Ishikawa (cell line): ENCODE measurements at regions not wholly inside any gene's neighbourhood (a gene's known extent, or its start where the extent isn't known, plus 50 kb on each side); places are given as distances from the start of the nearest gene placed in this dataset.

ENCODE experiments used
- CEBPB ChIP-seq: IDR thresholded peaks from 2 replicates; pipeline ENCODE4 v1.6.1; 2012
- CREB1 ChIP-seq: IDR thresholded peaks from 2 replicates; pipeline ENCODE4 v1.6.1; 2012; ENCODE audit warnings: low read depth
- EGR1 ChIP-seq: IDR thresholded peaks from 2 replicates; pipeline ENCODE4 v1.6.1; 2012
- EP300 ChIP-seq: IDR thresholded peaks from 2 replicates; pipeline ENCODE4 v1.6.1; 2012; ENCODE audit warnings: borderline replicate concordance
- FOXM1 ChIP-seq: IDR thresholded peaks from 2 replicates; pipeline ENCODE4 v1.6.1; 2012; ENCODE audit warnings: low read depth, borderline replicate concordance
- NFIC ChIP-seq: IDR thresholded peaks from 2 replicates; pipeline ENCODE4 v1.6.1; 2012
- RAD21 ChIP-seq: IDR thresholded peaks from 2 replicates; pipeline ENCODE4 v1.6.1; 2012; ENCODE audit warnings: low read depth
- TAF1 ChIP-seq: IDR thresholded peaks from 2 replicates; pipeline ENCODE4 v1.6.1; 2012; ENCODE audit warnings: low read depth, mild to moderate bottlenecking
- TCF12 ChIP-seq: IDR thresholded peaks from 2 replicates; pipeline ENCODE4 v1.6.1; 2012; ENCODE audit warnings: low read depth
- TEAD4 ChIP-seq: IDR thresholded peaks from 2 replicates; pipeline ENCODE4 v1.6.1; 2012
- YY1 ChIP-seq: IDR thresholded peaks from 2 replicates; pipeline ENCODE4 v1.6.1; 2012; ENCODE audit warnings: low read depth
- ZBTB7A ChIP-seq: IDR thresholded peaks from 2 replicates; pipeline ENCODE4 v1.6.1; 2012; ENCODE audit warnings: low read depth
- TF ChIP-seq, protein P1 (sequence below): IDR thresholded peaks from 2 replicates; pipeline ENCODE4 v1.6.1; 2012
- TF ChIP-seq, protein P2 (sequence below): IDR thresholded peaks from 2 replicates; pipeline ENCODE4 v1.6.1; 2012; ENCODE audit warnings: low read depth, mild to moderate bottlenecking
- TF ChIP-seq, protein P3 (sequence below): IDR thresholded peaks from 2 replicates; pipeline ENCODE4 v1.6.1; 2012

DNA sequence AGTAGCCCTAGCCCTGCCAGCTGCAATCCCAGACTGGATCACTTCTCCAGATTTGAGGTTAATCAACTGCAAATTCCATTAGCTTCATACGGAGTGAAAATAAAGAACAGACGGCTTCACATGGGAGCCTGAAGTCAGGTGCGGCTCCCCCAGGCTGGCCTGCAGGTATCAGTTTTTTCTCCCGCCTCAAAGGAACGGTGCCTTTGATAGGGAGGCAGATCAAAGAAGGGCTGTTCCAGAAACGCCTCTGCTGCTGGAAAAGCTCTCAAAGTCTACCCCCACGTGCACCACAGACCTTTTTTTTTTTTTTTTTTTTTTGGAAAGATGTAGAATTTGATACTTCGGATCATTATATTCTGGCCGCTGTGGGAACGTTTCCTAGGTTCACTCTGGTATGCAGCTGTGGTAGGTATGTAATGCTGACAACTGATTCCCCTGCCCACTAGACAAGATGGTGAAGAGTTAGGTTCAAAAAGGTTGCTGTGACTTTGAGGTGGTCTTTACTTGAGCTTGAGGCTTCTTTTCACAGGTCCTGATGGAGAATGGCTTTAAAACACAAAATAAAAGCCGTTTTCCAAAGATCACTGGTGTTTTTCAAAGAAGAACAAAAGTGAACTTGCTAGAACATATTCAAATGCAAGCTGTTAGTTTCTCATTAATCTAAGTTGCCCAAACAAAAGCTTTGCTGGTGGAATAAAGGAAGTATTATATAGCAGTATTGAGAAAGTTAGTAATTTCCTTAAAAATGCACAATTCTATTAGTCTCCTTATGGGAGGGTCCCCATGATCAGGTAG is 189.0 kb upstream of the NFIA start:
- TF ChIP-seq NFIC, result no peak
- TF ChIP-seq RAD21, result no peak
- TF ChIP-seq TEAD4, result no peak

DNA sequence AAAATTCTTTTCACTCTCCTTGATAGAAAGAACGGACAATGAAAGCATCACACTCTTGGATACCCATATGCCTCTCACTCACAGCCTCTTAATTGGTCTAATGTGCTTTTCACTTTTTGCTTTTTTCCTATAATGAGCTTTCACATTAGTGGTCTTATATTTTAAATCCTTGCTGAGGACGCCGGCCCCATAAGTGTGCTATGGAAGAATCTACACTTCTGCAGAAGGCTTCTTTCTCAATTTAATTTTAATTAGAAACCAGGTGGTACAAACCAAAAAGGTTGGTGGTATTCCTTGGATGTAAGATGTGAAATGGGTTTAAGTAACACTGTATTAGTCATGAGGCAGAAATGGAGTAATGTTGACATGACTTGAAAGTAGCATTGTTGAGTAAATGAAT is 190.6 kb upstream of the NFIA start:
- no peak for TF ChIP-seq FOXM1
- no peak for TF ChIP-seq EGR1
- TF ChIP-seq EP300, result no peak
- TF ChIP-seq, protein P1, sequence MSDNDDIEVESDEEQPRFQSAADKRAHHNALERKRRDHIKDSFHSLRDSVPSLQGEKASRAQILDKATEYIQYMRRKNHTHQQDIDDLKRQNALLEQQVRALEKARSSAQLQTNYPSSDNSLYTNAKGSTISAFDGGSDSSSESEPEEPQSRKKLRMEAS, result no peak
- TF ChIP-seq, protein P2, sequence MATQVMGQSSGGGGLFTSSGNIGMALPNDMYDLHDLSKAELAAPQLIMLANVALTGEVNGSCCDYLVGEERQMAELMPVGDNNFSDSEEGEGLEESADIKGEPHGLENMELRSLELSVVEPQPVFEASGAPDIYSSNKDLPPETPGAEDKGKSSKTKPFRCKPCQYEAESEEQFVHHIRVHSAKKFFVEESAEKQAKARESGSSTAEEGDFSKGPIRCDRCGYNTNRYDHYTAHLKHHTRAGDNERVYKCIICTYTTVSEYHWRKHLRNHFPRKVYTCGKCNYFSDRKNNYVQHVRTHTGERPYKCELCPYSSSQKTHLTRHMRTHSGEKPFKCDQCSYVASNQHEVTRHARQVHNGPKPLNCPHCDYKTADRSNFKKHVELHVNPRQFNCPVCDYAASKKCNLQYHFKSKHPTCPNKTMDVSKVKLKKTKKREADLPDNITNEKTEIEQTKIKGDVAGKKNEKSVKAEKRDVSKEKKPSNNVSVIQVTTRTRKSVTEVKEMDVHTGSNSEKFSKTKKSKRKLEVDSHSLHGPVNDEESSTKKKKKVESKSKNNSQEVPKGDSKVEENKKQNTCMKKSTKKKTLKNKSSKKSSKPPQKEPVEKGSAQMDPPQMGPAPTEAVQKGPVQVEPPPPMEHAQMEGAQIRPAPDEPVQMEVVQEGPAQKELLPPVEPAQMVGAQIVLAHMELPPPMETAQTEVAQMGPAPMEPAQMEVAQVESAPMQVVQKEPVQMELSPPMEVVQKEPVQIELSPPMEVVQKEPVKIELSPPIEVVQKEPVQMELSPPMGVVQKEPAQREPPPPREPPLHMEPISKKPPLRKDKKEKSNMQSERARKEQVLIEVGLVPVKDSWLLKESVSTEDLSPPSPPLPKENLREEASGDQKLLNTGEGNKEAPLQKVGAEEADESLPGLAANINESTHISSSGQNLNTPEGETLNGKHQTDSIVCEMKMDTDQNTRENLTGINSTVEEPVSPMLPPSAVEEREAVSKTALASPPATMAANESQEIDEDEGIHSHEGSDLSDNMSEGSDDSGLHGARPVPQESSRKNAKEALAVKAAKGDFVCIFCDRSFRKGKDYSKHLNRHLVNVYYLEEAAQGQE, result no peak
- TF ChIP-seq CREB1, result no peak
- TF ChIP-seq RAD21, result no peak
- TF ChIP-seq YY1, result no peak
- TF ChIP-seq TEAD4, result no peak
- TF ChIP-seq NFIC, result no peak
- TF ChIP-seq, protein P3, sequence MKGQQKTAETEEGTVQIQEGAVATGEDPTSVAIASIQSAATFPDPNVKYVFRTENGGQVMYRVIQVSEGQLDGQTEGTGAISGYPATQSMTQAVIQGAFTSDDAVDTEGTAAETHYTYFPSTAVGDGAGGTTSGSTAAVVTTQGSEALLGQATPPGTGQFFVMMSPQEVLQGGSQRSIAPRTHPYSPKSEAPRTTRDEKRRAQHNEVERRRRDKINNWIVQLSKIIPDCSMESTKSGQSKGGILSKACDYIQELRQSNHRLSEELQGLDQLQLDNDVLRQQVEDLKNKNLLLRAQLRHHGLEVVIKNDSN, result no peak
- no peak for TF ChIP-seq TAF1
- TF ChIP-seq TCF12, result no peak
- TF ChIP-seq CEBPB, result no peak
- no peak for TF ChIP-seq ZBTB7A

DNA sequence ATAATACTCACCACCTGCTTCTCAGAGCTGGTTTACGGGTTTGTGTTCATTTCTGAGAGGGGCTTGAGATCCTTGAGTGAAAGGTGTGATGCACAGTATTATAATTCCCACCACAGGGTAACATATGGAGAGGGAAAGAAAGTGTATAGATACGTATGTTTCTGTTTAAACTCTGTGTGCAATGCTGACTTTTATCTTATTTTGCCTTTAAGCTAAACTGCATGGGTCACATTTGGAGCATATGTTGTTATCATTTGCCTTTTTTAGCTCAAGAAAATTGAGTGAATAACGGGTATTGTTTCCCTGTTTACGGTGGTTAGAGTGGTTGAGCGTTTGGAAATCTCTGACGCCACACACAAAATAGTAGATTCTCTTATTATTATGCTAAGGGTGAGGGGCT is 191.1 kb upstream of the NFIA start:
- TF ChIP-seq FOXM1, result no peak
- TF ChIP-seq TCF12, result no peak
- TF ChIP-seq NFIC, result no peak
- no peak for TF ChIP-seq EP300
- TF ChIP-seq TEAD4, result no peak
- TF ChIP-seq, protein P1, result no peak
- TF ChIP-seq TAF1, result no peak
- TF ChIP-seq YY1, result no peak
- TF ChIP-seq ZBTB7A, result no peak
- TF ChIP-seq, protein P3, result no peak
- no peak for TF ChIP-seq CREB1
- TF ChIP-seq, protein P2, result no peak
- no peak for TF ChIP-seq CEBPB
- TF ChIP-seq RAD21, result no peak

DNA sequence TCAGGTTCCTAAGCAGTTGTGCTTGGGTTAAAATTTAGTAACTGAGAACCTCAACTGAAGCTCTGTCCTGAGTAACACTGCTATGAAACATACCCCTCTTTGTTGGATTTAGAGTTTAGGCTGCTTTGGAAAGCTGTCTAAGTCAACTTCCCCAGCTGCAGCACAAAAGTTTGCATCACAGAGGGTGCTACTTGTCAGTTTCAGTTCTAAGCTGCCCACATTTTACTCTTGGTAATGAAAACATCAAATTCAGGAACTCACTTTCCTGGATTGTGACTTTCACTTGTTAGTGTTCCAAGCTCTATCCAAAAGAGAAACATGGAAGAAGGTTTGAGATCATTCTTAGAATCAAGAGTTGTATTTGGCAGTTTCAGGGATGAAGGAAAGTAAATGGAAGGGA is 191.7 kb upstream of the NFIA start:
- no peak for TF ChIP-seq TEAD4
- no peak for TF ChIP-seq CEBPB
- TF ChIP-seq, protein P1, result no peak
- TF ChIP-seq YY1, result no peak
- TF ChIP-seq EP300, result no peak
- TF ChIP-seq, protein P2, result no peak
- no peak for TF ChIP-seq FOXM1
- TF ChIP-seq EGR1, result no peak
- no peak for TF ChIP-seq CREB1
- TF ChIP-seq ZBTB7A, result no peak
- no peak for TF ChIP-seq TAF1
- no peak for TF ChIP-seq RAD21
- TF ChIP-seq NFIC, result no peak
- TF ChIP-seq, protein P3, result no peak
- TF ChIP-seq TCF12, result no peak
